H1 (cell line): ENCODE measurements at regions not wholly inside any gene's neighbourhood (a gene's known extent, or its start where the extent isn't known, plus 50 kb on each side); places are given as distances from the start of the nearest gene placed in this dataset.

Experiments used
- CTCF ChIA-PET: fragments of 300-600 bp; sonication (Branson Sonifier 250); formaldehyde crosslinking; loops from one replicate; lab custom pipeline; 2021; ENCODE audit not compliant: partially characterized antibody; lab: Charles Lee
- POLR2A ChIA-PET: fragments of 300-600 bp; sonication (Branson Sonifier 250); formaldehyde crosslinking; loops from one replicate; lab custom pipeline; 2021; ENCODE audit warnings: inconsistent platforms; ENCODE audit not compliant: partially characterized antibody; lab: Charles Lee
- DNase-seq, 2 experiments: peaks; one replicate each; pipeline versions ENCODE4 v3.0.0 to v3.0.0-alpha.2; 2010 to 2022; ENCODE audit warnings: low spot score in 2 of 2, low read depth in 1 of 2, mixed read lengths in 1 of 2
- FAIRE-seq: peaks from 2 replicates; lab custom pipeline; 2011; peaks lifted over from hg19 to GRCh38; lab: Jason Lieb, UNC
- H2AFZ ChIP-seq: 2 replicates; pipeline ENCODE4 v1.8.1; 2012; ENCODE audit warnings: low read length, inconsistent platforms
- H2AK5ac ChIP-seq: 2 replicates; pipeline ENCODE4 v1.6.1; 2013; ENCODE audit warnings: low read depth, low read length
- H2BK120ac ChIP-seq: replicated peaks from 2 replicates; pipeline ENCODE3; 2013; ENCODE audit warnings: low read depth, low read length, inconsistent platforms
- H2BK12ac ChIP-seq: 2 replicates; pipeline ENCODE4 v1.6.1; 2013; ENCODE audit warnings: low read depth, low read length
- H2BK15ac ChIP-seq: 2 replicates; pipeline ENCODE4 v1.6.1; 2013; ENCODE audit warnings: low read length
- H2BK20ac ChIP-seq: 2 replicates; pipeline ENCODE4 v1.6.1; 2013; ENCODE audit warnings: low read length
- H2BK5ac ChIP-seq: 2 replicates; pipeline ENCODE4 v1.6.1; 2013; ENCODE audit warnings: low read depth, low read length
- H3K14ac ChIP-seq: 2 replicates; pipeline ENCODE4 v1.6.1; 2013; ENCODE audit warnings: inconsistent platforms; ENCODE audit not compliant: insufficient read length
- H3K18ac ChIP-seq: 2 replicates; pipeline ENCODE4 v1.6.1; 2013; ENCODE audit warnings: low read length; ENCODE audit errors: extremely low read depth
- H3K23ac ChIP-seq: 2 replicates; pipeline ENCODE4 v1.6.1; 2013; ENCODE audit warnings: inconsistent platforms; ENCODE audit not compliant: insufficient read length
- H3K23me2 ChIP-seq: 2 replicates; pipeline ENCODE4 v1.6.1; 2013; ENCODE audit warnings: low read depth, low read length
- H3K27ac ChIP-seq: 2 replicates; pipeline ENCODE4 v1.6.1; 2011; ENCODE audit warnings: low read depth, low read length, inconsistent platforms
- H3K27me3 ChIP-seq, 4 experiments: replicated peaks in 1 of 4; 1 replicate in 1 of 4; 2 replicates in 3 of 4; pipeline versions ENCODE4 v1.6.1 to v1.8.1; 2011 to 2013; ENCODE audit warnings: low read length in 3 of 4, mild to moderate bottlenecking in 3 of 4, inconsistent platforms in 2 of 4, mixed read lengths in 2 of 4, moderate library complexity in 1 of 4; ENCODE audit not compliant: control insufficient read depth in 3 of 4, insufficient read depth in 3 of 4; ENCODE audit errors: extremely low read depth in 1 of 4
- H3K36me3 ChIP-seq, 4 experiments: 2 replicates each; pipeline versions ENCODE4 v1.6.1 to v1.8.1; 2011 to 2013; ENCODE audit warnings: mild to moderate bottlenecking in 4 of 4, low read length in 3 of 4, moderate library complexity in 2 of 4, control low read depth in 1 of 4, inconsistent platforms in 1 of 4; ENCODE audit not compliant: insufficient read depth in 4 of 4, control insufficient read depth in 2 of 4
- H3K4ac ChIP-seq: replicated peaks from 2 replicates; pipeline ENCODE3; 2013; ENCODE audit warnings: low read length, low read depth, mixed read lengths, inconsistent platforms; ENCODE audit not compliant: insufficient read length
- H3K4me1 ChIP-seq, 4 experiments: replicated peaks in 1 of 4; 1 replicate in 1 of 4; 2 replicates in 3 of 4; pipeline versions ENCODE4 v1.6.1 to v1.8.1; 2011 to 2013; ENCODE audit warnings: low read length in 3 of 4, inconsistent platforms in 2 of 4, mixed read lengths in 1 of 4; ENCODE audit not compliant: insufficient read depth in 4 of 4, control insufficient read depth in 3 of 4
- H3K4me2 ChIP-seq, 2 experiments: 2 replicates each; pipeline versions ENCODE4 v1.6.1 to v1.8.1; 2011 to 2013; ENCODE audit warnings: low read depth in 2 of 2, low read length in 2 of 2, control low read depth in 1 of 2, inconsistent platforms in 1 of 2, mild to moderate bottlenecking in 1 of 2; ENCODE audit not compliant: insufficient read depth in 1 of 2
- H3K4me3 ChIP-seq, 4 experiments: fragments of 200-600, 300-600 bp in 1 of 4; sonication (generic), shearing (Covaris generic), sonication (Bioruptor Twin) in 1 of 4; 2 replicates each; pipeline versions ENCODE4 v1.5.1 to v1.8.1; 2011 to 2016; ENCODE audit warnings: low read length in 4 of 4, low read depth in 3 of 4, control low read depth in 2 of 4, inconsistent platforms in 2 of 4, mild to moderate bottlenecking in 2 of 4, mixed read lengths in 1 of 4, moderate library complexity in 1 of 4; ENCODE audit not compliant: insufficient read depth in 2 of 4; ENCODE audit errors: extremely low read depth in 1 of 4
- H3K56ac ChIP-seq: replicated peaks from 2 replicates; pipeline ENCODE3; 2013; ENCODE audit warnings: low read depth, mild to moderate bottlenecking, mixed read lengths, low read length, inconsistent platforms; ENCODE audit not compliant: insufficient read length
- H3K79me1 ChIP-seq: 2 replicates; pipeline ENCODE4 v1.6.1; 2013; ENCODE audit warnings: low read depth, low read length, control low read depth
- H3K79me2 ChIP-seq, 2 experiments: 2 replicates each; pipeline versions ENCODE4 v1.6.1 to v1.8.1; 2012 to 2013; ENCODE audit warnings: low read length in 2 of 2, mild to moderate bottlenecking in 2 of 2, inconsistent platforms in 1 of 2; ENCODE audit not compliant: insufficient read depth in 2 of 2, control insufficient read depth in 1 of 2
- H3K9ac ChIP-seq, 4 experiments: replicated peaks in 1 of 4; 1 replicate in 1 of 4; 2 replicates in 3 of 4; pipeline versions ENCODE4 v1.6.1 to v1.8.1; 2011 to 2013; ENCODE audit warnings: low read depth in 3 of 4, low read length in 3 of 4, control low read depth in 2 of 4, mild to moderate bottlenecking in 2 of 4, moderate library complexity in 2 of 4, inconsistent platforms in 1 of 4; ENCODE audit errors: extremely low read depth in 1 of 4
- H3K9me3 ChIP-seq, 2 experiments: 2 replicates each; pipeline versions ENCODE4 v1.6.1 to v1.8.1; 2012 to 2013; ENCODE audit warnings: mild to moderate bottlenecking in 2 of 2, moderate library complexity in 2 of 2, control low read depth in 1 of 2, inconsistent platforms in 1 of 2, low read depth in 1 of 2, low read length in 1 of 2, mixed read lengths in 1 of 2; ENCODE audit not compliant: insufficient read depth in 2 of 2
- H4K20me1 ChIP-seq, 2 experiments: replicated peaks in 1 of 2; 2 replicates each; pipeline versions ENCODE3 to v1.8.1; 2011 to 2013; ENCODE audit warnings: inconsistent platforms in 2 of 2, low read length in 2 of 2, mild to moderate bottlenecking in 1 of 2; ENCODE audit not compliant: insufficient read depth in 2 of 2, control insufficient read depth in 1 of 2
- H4K5ac ChIP-seq: 2 replicates; pipeline ENCODE4 v1.6.1; 2013; ENCODE audit warnings: low read length, low read depth, mixed read lengths, inconsistent platforms; ENCODE audit not compliant: insufficient read length
- H4K8ac ChIP-seq: 2 replicates; pipeline ENCODE4 v1.8.0; 2013; ENCODE audit warnings: mild to moderate bottlenecking, moderate library complexity, low read length, inconsistent platforms; ENCODE audit not compliant: insufficient read depth; ENCODE audit errors: extremely low read depth
- H4K91ac ChIP-seq: replicated peaks from 2 replicates; pipeline ENCODE3; 2013; ENCODE audit warnings: low read length, mixed read lengths, inconsistent platforms; ENCODE audit not compliant: insufficient read length
- BCL11A ChIP-seq, 2 experiments: IDR thresholded peaks; one replicate each; pipeline ENCODE4 v1.6.1; 2011; ENCODE audit warnings: low read depth in 2 of 2, low read length in 2 of 2, mild to moderate bottlenecking in 2 of 2
- TAF1 ChIP-seq: IDR thresholded peaks from 2 replicates; pipeline ENCODE4 v1.6.1; 2011; ENCODE audit warnings: mild to moderate bottlenecking, low read depth, low read length
- TAF7 ChIP-seq: optimal IDR thresholded peaks from 2 replicates; pipeline ENCODE3; 2011; ENCODE audit warnings: low read depth, mild to moderate bottlenecking, inconsistent platforms, low read length, moderate library complexity, borderline replicate concordance
- WGBS, 2 experiments: shearing (Covaris generic) in 1 of 2; methylation state at CpG; one replicate each; pipeline versions ENCODE4 v1.1.6 to v1.1.7; 2013 to 2015; ENCODE audit warnings: low lambda C conversion rate in 2 of 2, mixed read lengths in 2 of 2, inconsistent platforms in 1 of 2, low coverage in 1 of 2, missing lambda C conversion rate in 1 of 2; ENCODE audit not compliant: insufficient replicate concordance in 2 of 2, insufficient coverage in 1 of 2, insufficient read length in 1 of 2; ENCODE audit errors: extremely low coverage in 1 of 2, missing lambda C conversion rate in 1 of 2; 5-methylcytosine and 5-hydroxymethylcytosine counted together

- WGBS, 2 experiments = 94% methylated on average over 1 of the region's 1 CpG; no CpG with 5 or more reads in 1 of the 2 experiments
- Histone ChIP-seq H2AK5ac (no peak overlapping the region), H4K5ac (no peak overlapping the region), H3K23ac (no peak overlapping the region), H3K14ac (no peak overlapping the region), H3K4me3 (no peak overlapping the region), H3K79me1 (no peaks in the 10 kb centered on the region), H3K27me3 (no peaks in the 10 kb centered on the region), H2BK15ac (no peak overlapping the region), H3K9me3 (no peaks in the 10 kb centered on the region; a peak in 1 of 4 replicates), H4K8ac (no peak overlapping the region), H3K4ac (no peak overlapping the region), H2BK120ac (no peak overlapping the region), H3K18ac (no peak overlapping the region), H4K20me1 (no peaks in the 10 kb centered on the region), H2BK5ac (no peak overlapping the region), H3K23me2 (no peaks in the 10 kb centered on the region), H3K27ac (no peak overlapping the region), H3K9ac (no peak overlapping the region), H3K79me2 (no peaks in the 10 kb centered on the region), H4K91ac (no peak overlapping the region), H3K36me3 (no peaks in the 10 kb centered on the region), H3K56ac (no peak overlapping the region), H2BK12ac (no peak overlapping the region), H3K4me1 (no peaks in the 10 kb centered on the region), H2AFZ (no peak overlapping the region), H3K4me2 (no peak overlapping the region), H2BK20ac (no peak overlapping the region)
- ChIA-PET CTCF (no interaction called here), POLR2A (no interaction called here)
- DNase-seq (no peak), FAIRE-seq (no peak)
- TF ChIP-seq TAF7 (no peak), BCL11A (IDR thresholded peaks at IDR 0.05; ENCODE audit: low read depth in 2 of 2, low read length in 2 of 2) (no peak), TAF1 (no peak)
Observed at GRCh38 chr5:68365889-68366288, 150.3 kb downstream of the PIK3R1 start.
